HFF-Myc (cell line): ENCODE measurements at regions not wholly inside any gene's neighbourhood (a gene's known extent, or its start where the extent isn't known, plus 50 kb on each side); places are given as distances from the start of the nearest gene placed in this dataset.

Experiments used
- DNase-seq: peaks from one replicate; pipeline ENCODE4 v3.0.0-alpha.2; 2011; ENCODE audit warnings: low read depth; ENCODE audit errors: extremely low read depth
- H3K4me3 ChIP-seq: replicated peaks from 2 replicates; pipeline ENCODE4 v1.5.1; 2011; ENCODE audit warnings: low read depth, mild to moderate bottlenecking, control low read depth, low read length
- TF ChIP-seq, protein P1 (sequence below): IDR thresholded peaks from 2 replicates; pipeline ENCODE4 v1.5.1; 2012; ENCODE audit warnings: mild to moderate bottlenecking, low read depth, low read length, control low read depth; ENCODE audit errors: missing control alignments

DNA sequence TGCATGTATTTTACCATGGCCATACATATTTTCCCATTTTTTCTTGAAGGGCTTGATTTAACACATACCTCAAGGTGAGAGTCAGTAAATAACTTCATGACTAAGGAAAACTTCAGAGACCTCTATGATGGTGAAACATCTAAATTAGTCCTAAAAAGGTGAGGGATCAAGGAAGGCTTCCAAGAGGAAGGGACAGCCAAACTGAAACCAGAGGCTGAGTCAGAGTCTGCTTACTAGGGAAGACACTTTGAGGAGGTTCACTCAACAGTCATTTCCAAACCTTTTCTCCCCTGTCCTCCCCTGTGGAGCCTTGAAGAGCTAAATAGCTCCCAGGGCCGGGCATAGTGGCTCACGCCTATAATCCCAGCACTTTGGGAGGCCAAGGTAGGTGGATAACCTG, 206.6 kb downstream of the SHQ1 start:
- TF ChIP-seq, protein P1, sequence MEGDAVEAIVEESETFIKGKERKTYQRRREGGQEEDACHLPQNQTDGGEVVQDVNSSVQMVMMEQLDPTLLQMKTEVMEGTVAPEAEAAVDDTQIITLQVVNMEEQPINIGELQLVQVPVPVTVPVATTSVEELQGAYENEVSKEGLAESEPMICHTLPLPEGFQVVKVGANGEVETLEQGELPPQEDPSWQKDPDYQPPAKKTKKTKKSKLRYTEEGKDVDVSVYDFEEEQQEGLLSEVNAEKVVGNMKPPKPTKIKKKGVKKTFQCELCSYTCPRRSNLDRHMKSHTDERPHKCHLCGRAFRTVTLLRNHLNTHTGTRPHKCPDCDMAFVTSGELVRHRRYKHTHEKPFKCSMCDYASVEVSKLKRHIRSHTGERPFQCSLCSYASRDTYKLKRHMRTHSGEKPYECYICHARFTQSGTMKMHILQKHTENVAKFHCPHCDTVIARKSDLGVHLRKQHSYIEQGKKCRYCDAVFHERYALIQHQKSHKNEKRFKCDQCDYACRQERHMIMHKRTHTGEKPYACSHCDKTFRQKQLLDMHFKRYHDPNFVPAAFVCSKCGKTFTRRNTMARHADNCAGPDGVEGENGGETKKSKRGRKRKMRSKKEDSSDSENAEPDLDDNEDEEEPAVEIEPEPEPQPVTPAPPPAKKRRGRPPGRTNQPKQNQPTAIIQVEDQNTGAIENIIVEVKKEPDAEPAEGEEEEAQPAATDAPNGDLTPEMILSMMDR: no peak
- DNase-seq: no peak
- no peak overlapping the region for H3K4me3 ChIP-seq

DNA sequence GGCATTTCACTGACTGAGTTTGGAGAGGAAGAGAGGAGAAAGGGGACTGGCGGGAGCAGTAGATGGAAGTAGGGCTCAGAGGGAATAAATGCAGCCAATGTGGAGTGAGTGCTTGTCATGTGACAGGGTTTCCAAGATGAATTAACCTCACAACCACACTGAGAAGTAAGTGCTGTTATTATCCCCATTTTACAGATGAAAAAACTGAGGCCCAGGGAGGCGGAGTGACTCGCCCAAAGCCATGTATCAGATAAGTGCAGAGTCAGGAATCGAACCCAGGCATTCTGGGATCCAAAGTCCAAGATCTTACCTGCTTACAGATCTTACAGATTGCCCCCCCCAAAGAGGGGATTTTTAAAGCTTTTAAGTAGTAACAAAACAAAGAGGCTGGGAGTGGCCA, 207.2 kb downstream of the SHQ1 start:
- no peak overlapping the region for H3K4me3 ChIP-seq
- TF ChIP-seq, protein P1: no peak
- DNase-seq: no peak

DNA sequence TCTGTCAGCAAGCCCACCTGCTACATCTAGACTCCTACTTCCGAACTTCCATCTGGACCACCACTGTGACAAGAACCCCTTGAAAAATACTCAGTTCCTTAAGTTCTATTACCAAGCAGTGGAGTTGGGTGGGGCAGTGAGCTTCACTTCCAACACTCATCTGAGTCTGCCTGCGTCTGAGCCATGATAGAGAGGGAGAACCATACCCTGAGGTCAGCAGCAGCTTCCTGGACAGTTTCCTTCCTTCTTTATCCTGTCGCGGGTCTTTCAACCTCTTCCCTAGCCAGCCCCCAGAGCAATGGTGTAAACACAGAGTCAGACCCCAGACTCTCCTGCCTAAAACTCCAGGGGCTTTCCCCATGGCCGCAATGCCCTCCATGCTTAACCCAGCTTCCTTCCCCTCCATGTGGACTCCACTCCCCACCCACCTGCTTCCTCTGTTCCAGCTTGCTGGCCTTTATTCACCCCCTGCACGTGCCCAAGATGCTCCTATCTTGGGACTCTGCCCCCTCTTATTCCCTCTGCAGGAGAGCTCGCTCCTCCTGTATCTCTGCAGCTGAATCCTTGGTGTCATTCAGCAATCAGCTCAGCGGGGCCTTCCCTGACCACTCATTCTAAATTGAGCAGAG, 211.2 kb downstream of the SHQ1 start:
- DNase-seq: no peak
- no peak overlapping the region for H3K4me3 ChIP-seq
- TF ChIP-seq, protein P1: no peak

DNA sequence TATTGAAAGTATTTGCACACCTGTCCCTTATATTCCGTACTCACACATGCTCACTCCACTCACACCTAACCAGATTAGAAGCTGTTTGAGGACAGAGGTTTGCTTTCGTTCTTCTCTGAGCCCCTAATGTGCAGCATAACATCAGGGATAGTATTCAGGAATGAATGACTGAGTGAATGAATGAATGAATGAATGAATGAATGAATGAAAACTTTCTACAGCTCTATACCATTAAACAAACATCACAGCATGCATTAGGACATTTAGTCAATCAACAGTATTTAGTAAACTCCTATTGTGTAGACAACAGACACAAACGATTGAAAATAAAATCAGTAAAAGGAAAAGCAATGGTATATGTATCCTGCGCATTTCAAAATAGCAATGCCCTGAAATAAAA, 212.7 kb downstream of the SHQ1 start:
- no peak for DNase-seq
- TF ChIP-seq, protein P1: no peak
- no peak overlapping the region for H3K4me3 ChIP-seq

DNA sequence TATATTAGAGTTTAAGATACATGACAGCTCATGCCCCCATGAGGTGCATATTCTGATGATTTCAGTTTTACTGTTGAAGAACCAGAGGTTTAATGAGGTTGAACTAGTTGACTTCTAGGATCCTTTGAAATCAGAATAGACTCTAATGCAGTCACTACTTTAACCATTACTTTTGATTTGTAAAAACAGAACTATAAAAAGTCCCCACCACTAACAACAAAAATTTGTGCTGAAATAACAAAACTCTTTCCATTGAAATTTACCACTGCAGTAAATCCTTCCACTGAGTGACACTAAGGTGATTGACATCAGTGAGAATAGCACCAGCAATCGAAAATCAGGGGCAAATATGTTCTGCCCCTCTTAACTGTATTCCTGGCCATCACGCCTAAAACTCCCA, 214.1 kb downstream of the SHQ1 start:
- DNase-seq: no peak
- H3K4me3 ChIP-seq: no peak overlapping the region
- TF ChIP-seq, protein P1: no peak

DNA sequence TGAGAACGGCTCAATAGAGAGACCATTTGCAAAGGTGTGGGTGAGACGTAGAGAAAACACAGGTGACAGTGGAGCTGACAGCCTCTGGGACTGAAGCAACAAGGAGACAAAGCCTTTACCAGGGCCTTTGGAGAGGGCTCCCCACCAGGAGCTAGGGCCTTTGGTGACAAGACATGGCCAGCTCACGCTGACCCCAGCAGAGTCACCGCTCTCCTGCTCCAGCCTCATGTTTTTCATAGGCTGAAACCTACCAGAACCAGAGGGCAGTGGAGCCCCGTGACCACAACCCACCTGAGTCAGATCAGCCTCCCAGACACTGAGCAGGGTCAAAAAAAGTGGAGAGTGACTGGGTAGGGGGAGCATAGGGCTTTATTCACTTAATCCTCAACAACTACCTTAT, 214.7 kb downstream of the SHQ1 start:
- H3K4me3 ChIP-seq: no peak overlapping the region
- TF ChIP-seq, protein P1: no peak
- no peak for DNase-seq

DNA sequence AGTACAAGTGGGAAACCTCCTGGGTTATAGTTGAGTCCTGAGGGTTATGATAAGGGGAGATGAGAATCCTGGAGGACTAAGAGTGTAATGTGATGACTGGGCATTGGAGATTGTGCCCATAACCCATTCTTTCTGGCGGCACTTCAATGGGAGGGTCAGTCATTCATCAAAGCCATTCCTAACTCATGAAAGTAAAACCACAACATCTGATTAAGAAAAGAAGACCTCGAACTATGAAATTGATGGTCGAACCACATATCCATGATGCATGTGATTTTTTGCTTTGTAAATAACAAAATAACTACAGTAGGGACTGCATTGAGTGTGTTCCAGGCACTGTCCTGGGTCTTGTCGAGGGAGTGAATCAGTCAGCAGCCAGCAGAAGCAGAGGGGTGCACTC, 215.1 kb downstream of the SHQ1 start:
- TF ChIP-seq, protein P1: no peak
- no peak for DNase-seq
- H3K4me3 ChIP-seq: no peak overlapping the region
